SK-N-MC (cell line): ENCODE measurements at regions not wholly inside any gene's neighbourhood (a gene's known extent, or its start where the extent isn't known, plus 50 kb on each side); places are given as distances from the start of the nearest gene placed in this dataset.

Experiments
- DNase-seq: peaks from one replicate; pipeline ENCODE4 v3.0.0-alpha.2; 2011; ENCODE audit warnings: low read depth, low spot score
- H3K27ac ChIP-seq: fragments of 200-600 bp; sonication (generic); 2 replicates; pipeline ENCODE4 v1.5.1; 2016; ENCODE audit warnings: mixed run types
- H3K36me3 ChIP-seq: fragments of 200-600 bp; sonication (generic); 2 replicates; pipeline ENCODE4 v1.6.1; 2017; ENCODE audit warnings: antibody characterized with exemption, low read length, mixed read lengths; ENCODE audit not compliant: insufficient read depth
- H3K4me3 ChIP-seq: fragments of 200-600 bp; sonication (generic); 2 replicates; pipeline ENCODE4 v1.5.1; 2016
- H3K9ac ChIP-seq: fragments of 200-600 bp; sonication (generic); 2 replicates; pipeline ENCODE4 v1.8.0; 2017; ENCODE audit warnings: mixed run types, mixed read lengths; ENCODE audit not compliant: insufficient read length
- H3K9me3 ChIP-seq: fragments of 200-600 bp; sonication (generic); 2 replicates; pipeline ENCODE4 v1.6.1; 2017; ENCODE audit warnings: low read depth, mild to moderate bottlenecking, antibody characterized with exemption, low read length, moderate library complexity, mixed read lengths
- EZH2 ChIP-seq: fragments of 200-600 bp; sonication (generic); IDR thresholded peaks from one replicate; pipeline ENCODE4 v1.6.1; 2017; ENCODE audit warnings: antibody characterized with exemption
- FOXP2 ChIP-seq: optimal IDR thresholded peaks from 2 replicates; pipeline ENCODE3; 2011; ENCODE audit warnings: mild to moderate bottlenecking, moderate library complexity; ENCODE audit not compliant: insufficient read depth; ENCODE audit errors: extremely low read length, control extremely low read depth
- POLR2AphosphoS5 ChIP-seq: IDR thresholded peaks from 2 replicates; pipeline ENCODE4 v1.6.1; 2012; ENCODE audit warnings: mild to moderate bottlenecking, low read depth, low read length, borderline replicate concordance

- no peaks in the 10 kb centered on the region for H3K36me3 ChIP-seq
- H3K9ac ChIP-seq, result no peak overlapping the region
- no peak for TF ChIP-seq POLR2AphosphoS5
- no peak for TF ChIP-seq FOXP2
- no peak for TF ChIP-seq EZH2
- no peak for DNase-seq
- no peaks in the 10 kb centered on the region for H3K9me3 ChIP-seq
- no peak overlapping the region for H3K4me3 ChIP-seq
- H3K27ac ChIP-seq, result no peak overlapping the region
Observed at GRCh38 chr18:72630991-72631390, 86.8 kb upstream of the CBLN2 start.

DNA sequence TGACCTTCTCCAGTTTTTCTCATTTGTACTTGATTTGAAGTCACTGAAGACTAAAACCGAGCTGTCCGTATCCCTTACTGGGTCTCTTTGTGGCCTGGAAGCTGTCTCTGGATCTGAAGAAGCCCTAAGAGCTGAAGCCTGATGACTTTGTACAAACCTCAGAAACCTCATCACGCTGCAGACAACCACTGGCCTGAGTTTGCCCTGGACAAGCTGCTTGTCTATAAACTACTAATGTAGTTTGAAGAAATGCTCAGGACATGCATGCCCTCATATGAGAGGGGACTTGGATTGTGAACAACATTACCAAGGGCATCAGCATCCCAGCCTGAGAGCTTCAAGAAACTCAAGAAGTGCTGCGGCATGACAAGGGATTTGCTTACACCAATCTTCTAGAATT lies 79.3 kb upstream of the CBLN2 start:
- Histone ChIP-seq H3K27ac (no peak overlapping the region), H3K9me3 (no peaks in the 10 kb centered on the region), H3K9ac (no peak overlapping the region), H3K36me3 (no peaks in the 10 kb centered on the region), H3K4me3 (no peak overlapping the region)
- no peak for DNase-seq
- TF ChIP-seq FOXP2 (no peak), POLR2AphosphoS5 (no peak), EZH2 (no peak)

DNA sequence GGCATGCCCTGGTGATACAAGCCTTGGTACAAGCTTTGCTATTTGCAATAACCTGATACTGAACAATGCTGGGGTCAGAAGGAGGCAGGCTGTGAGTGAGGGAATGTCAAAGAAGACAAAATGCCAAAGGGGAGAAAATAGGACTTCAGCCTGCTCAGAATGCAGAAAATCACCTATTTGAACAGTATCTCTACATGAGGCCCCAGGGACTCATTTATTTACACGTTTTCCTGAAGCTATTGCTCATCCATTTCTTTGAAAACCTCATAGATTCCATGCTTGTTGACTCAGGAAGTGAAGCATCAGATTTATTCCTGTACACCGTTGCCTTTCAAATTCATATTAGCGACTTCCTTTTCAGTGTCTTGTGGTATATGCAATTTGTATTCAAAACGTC lies 69.4 kb upstream of the CBLN2 start:
- Histone ChIP-seq H3K36me3 (no peaks in the 10 kb centered on the region), H3K9ac (no peak overlapping the region), H3K4me3 (no peak overlapping the region), H3K9me3 (no peaks in the 10 kb centered on the region), H3K27ac (no peak overlapping the region)
- no peak for DNase-seq
- TF ChIP-seq POLR2AphosphoS5, result no peak
- TF ChIP-seq EZH2, result no peak
- TF ChIP-seq FOXP2, result no peak

- H3K9ac ChIP-seq, result no peak overlapping the region
- H3K4me3 ChIP-seq, result no peak overlapping the region
- no peak overlapping the region for H3K27ac ChIP-seq
- DNase-seq, result no peak
- TF ChIP-seq POLR2AphosphoS5, result no peak
- no peak for TF ChIP-seq FOXP2
- TF ChIP-seq EZH2, result no peak
- no peaks in the 10 kb centered on the region for H3K36me3 ChIP-seq
- no peaks in the 10 kb centered on the region for H3K9me3 ChIP-seq
Observed at GRCh38 chr18:72612894-72613533, 68.9 kb upstream of the CBLN2 start.

GRCh38 chr18:72605376-72605775 lies 61.2 kb upstream of the CBLN2 start:
- H3K27ac ChIP-seq, result no peak overlapping the region
- TF ChIP-seq POLR2AphosphoS5, result no peak
- no peak for TF ChIP-seq EZH2
- no peak for TF ChIP-seq FOXP2
- H3K9ac ChIP-seq, result no peak overlapping the region
- no peak for DNase-seq
- H3K9me3 ChIP-seq, result no peaks in the 10 kb centered on the region
- H3K4me3 ChIP-seq, result no peak overlapping the region
- no peaks in the 10 kb centered on the region for H3K36me3 ChIP-seq

GRCh38 chr18:72601944-72602343 lies 57.8 kb upstream of the CBLN2 start:
- DNase-seq, result no peak
- H3K9me3 ChIP-seq, result no peaks in the 10 kb centered on the region
- no peaks in the 10 kb centered on the region for H3K36me3 ChIP-seq
- no peak for TF ChIP-seq EZH2
- no peak for TF ChIP-seq FOXP2
- no peak for TF ChIP-seq POLR2AphosphoS5
- H3K4me3 ChIP-seq, result no peak overlapping the region
- no peak overlapping the region for H3K27ac ChIP-seq
- no peak overlapping the region for H3K9ac ChIP-seq

- no peaks in the 10 kb centered on the region for H3K9me3 ChIP-seq
- TF ChIP-seq FOXP2, result no peak
- TF ChIP-seq EZH2, result no peak
- no peak for TF ChIP-seq POLR2AphosphoS5
- no peak overlapping the region for H3K4me3 ChIP-seq
Observed at GRCh38 chr18:72601481-72601880, 57.3 kb upstream of the CBLN2 start.

More at GRCh38 chr18:72601481-72601880, 57.3 kb upstream of the CBLN2 start:
- H3K27ac ChIP-seq, result no peak overlapping the region
- no peak for DNase-seq
- no peak overlapping the region for H3K9ac ChIP-seq
- no peaks in the 10 kb centered on the region for H3K36me3 ChIP-seq
